ENCODE measurements at regions not wholly inside any gene's neighbourhood (a gene's known extent, or its start where the extent isn't known, plus 50 kb on each side); places are given as distances from the start of the nearest gene placed in this dataset.
"Not testable (repeated sequence)": the region's sequence is repeated elsewhere in the genome, so short reads cannot be mapped to it uniquely, and the experiment has no call there.

DNA sequence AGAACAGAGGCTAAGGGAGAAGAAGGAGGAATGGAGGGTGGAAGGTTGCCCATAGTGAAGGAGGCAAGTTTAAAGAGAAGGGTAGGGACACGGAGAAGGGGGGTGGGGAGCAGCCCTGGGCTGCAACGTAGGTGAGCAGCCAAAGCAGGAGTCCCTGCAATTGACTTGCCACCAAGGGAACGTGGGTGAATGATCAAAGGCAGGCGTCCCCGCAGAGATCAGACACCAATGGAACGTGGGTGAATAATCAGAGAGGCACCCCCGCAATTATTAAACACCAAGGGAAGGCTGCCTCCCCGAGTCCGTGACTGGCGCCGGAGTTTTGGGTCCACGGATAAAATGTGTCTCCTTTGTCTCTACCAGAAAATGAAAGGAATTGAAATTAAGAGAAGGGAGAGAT is 1103.5 kb downstream of the OLFM4 start:
- TF ChIP-seq, protein P1, sequence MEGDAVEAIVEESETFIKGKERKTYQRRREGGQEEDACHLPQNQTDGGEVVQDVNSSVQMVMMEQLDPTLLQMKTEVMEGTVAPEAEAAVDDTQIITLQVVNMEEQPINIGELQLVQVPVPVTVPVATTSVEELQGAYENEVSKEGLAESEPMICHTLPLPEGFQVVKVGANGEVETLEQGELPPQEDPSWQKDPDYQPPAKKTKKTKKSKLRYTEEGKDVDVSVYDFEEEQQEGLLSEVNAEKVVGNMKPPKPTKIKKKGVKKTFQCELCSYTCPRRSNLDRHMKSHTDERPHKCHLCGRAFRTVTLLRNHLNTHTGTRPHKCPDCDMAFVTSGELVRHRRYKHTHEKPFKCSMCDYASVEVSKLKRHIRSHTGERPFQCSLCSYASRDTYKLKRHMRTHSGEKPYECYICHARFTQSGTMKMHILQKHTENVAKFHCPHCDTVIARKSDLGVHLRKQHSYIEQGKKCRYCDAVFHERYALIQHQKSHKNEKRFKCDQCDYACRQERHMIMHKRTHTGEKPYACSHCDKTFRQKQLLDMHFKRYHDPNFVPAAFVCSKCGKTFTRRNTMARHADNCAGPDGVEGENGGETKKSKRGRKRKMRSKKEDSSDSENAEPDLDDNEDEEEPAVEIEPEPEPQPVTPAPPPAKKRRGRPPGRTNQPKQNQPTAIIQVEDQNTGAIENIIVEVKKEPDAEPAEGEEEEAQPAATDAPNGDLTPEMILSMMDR (IDR thresholded peaks at IDR 0.05 in 8 of 11, conservative IDR thresholded peaks at IDR 0.05 in 3 of 11), result not testable (repeated sequence)
- not testable (repeated sequence) for TF ChIP-seq POLR2A, POLR2AphosphoS5 (IDR thresholded peaks at IDR 0.05)

Measured in spleen (tissue), 7 donors.